Fibroblast of skin of left quadriceps (primary cell): ENCODE measurements at regions not wholly inside any gene's neighbourhood (a gene's known extent, or its start where the extent isn't known, plus 50 kb on each side); places are given as distances from the start of the nearest gene placed in this dataset.

Experiments used
- DNase-seq, 2 experiments: peaks; one replicate each; pipeline ENCODE4 v3.0.0-alpha.2; 2013; ENCODE audit warnings: low read depth in 2 of 2

DNA sequence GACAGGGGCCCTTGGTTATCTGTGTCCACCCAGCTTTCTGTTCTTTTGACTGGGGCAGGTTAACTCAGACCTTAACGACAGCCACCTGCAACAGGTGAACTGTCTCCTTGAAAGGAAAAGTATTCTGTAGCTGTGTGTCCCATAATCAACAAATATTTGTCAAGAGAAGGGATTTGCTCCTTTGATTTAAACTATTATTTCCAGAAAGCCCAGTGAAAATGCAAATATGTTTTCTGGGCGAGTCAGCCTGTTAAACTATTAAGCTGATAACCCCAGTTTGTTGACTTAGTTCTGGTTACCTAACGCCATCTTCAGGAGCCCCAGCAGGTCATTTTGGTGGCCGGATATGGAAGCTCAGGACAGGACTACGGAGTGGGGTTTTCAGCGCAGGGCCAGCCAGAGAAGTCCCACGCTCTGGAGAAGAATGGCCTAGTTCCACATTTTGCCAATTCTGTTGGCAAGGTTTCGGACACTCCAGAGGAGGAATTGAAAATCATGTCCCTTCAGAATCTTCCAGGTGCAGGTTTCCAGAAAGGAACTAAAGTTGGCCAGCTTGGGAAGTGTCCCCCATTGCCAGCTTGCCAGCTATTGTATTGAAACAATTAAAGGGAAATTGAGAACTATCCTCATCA lies 54.5 kb downstream of the ADRA2A start:
- no peak for DNase-seq

DNA sequence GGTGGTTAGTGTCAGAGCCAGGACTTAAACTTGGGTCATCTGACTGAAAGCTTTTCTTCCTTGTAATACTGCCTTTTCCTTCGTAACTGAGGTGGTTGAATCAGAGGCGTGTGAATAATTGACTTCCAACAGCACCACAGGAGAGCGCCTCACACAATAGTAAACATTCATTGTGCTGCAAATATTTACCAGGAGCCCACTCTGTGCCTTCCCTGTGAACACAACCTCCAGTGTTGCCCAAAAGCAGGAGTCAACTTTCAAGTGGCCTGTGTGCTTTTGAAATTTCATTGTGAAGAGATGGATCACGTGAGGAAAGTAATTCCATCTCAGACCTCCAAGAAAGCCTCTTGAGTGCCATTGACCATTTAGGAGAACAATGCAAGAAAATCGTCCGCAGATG lies 60.2 kb downstream of the ADRA2A start:
- DNase-seq = no peak

DNA sequence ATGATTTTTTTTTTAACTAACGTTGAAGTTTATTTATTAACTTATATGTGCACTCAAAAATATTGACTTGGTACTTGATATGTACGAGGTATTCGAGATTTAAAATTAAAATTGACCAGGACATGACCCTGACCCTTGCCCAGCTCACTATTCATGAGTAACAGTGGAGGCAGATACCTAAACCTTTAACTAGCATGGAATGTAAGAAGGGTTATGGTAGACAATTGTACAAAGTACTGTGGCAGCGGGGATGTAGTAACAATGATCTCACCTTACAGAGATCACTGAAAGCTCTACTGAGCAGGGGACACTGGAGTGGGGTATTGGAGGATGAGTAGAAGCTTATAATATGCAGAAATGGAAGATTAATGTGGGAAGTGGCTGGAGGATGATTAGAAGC lies 60.8 kb downstream of the ADRA2A start:
- DNase-seq = no peak

DNA sequence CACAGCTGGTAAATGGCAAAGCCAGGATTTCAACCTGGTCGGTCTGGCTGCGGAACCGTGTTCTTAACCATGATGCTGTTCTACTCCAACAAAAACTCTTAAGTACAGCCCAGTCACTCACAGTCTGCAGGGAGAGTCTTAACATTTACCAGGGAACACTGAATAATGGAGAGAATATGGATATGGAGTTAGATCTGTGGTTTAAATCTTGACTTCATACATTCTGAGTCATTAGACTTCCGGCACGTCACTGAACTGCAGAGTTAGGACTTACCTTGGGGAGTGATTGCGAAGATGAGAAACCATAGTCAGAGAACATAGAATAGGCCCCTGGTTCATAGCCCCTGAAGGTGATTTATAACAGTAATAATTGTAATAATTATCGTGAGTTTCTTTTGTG lies 61.7 kb downstream of the ADRA2A start:
- no peak for DNase-seq

DNA sequence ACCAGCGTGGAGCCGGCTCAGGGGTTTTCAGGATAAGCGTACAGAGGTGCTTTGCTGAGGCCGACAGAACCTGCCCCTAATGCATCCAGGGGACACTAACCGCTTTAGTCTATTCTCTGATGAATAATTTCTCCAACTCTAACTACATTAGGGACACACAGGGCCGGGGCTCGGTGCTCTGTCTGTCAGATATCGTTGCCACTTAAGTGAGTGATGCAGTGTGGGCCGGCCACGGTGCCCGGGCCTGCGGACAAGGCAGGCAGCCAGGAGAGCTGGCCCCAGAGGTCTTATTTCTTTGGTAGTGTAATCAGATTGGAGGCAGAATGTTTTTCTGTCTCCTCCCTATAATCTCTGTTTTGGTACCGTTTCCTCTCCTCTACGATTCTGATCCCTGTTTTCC lies 62.7 kb downstream of the ADRA2A start:
- DNase-seq = no peak

DNA sequence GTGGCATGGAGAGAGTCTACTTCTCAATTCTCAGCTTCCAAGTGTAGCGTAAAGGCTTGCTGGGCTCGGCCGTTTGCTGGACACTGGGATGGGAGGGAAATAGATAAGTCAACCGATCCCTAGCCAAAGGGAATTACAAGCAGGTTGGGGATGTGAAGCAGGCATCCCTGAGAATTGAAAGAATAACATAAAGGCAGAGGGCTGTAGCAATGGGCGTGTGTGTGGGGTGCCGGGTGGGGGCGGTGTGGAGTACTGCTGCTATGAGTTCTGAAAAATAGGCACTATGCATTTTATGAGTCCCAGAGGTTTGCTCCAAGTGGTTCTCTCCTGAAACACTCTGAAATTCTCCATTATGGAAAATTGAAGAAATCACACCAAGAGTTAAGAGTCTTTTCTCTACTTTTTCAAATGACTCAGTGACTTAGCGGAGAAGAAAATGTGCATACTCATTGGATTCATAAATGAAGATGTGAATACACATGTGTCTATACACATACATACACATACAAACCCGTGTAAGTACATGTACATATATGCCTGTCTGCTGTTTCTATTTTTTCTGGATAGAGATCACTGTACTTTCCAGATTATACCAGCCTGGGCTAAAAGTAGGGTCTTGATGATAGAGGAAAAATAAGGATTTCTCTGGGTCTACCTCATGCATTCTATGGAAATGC lies 65.4 kb downstream of the ADRA2A start:
- no peak for DNase-seq

DNA sequence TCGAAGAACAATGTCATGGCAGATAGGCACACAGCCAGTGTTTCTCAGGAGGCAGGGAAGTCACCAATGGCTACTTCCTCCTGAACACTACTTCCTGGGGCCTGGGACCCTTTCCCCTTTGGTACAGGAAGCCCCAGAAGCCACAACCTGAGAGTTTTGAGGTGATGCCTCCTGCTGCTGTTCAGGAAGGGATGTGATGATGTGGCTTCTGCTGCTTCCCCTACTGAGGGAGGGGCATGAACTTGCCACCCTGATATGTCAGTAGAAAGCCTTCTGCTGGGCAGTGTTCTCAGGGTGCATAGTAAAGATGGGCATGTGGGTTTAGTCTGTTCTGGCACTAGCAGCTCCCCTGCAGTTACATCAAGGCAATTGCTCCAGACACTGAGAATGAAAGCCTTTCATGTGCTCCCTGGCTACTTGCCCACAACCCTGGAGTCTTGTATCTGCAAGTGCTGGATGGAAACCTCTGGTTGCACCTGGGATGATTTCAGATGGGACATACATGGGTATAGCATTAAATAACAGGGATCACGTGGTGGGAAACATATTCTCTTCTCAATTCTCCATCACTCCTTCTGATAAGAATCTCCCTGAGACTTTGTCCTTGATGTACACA lies 69.3 kb downstream of the ADRA2A start:
- no peak for DNase-seq

DNA sequence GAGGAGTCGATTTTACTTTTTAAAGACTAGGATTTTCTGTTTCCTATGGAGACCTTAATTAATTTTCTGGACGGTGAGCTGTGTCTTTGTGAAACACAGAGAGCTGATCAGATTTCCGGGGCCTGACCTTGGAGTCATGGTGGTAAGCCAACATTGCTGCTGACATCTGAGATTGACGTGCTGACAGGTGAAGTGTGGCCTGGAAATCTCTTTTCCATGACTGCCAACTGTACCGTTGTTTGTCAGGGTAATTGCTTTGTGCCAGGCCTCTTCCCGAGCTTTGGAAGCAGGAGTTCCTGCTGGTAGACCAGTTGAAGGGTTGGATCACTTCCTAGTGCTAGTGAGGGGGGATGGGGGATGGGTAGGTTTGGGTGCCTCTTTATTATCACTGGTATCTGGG lies 71.2 kb downstream of the ADRA2A start:
- DNase-seq = no peak

DNA sequence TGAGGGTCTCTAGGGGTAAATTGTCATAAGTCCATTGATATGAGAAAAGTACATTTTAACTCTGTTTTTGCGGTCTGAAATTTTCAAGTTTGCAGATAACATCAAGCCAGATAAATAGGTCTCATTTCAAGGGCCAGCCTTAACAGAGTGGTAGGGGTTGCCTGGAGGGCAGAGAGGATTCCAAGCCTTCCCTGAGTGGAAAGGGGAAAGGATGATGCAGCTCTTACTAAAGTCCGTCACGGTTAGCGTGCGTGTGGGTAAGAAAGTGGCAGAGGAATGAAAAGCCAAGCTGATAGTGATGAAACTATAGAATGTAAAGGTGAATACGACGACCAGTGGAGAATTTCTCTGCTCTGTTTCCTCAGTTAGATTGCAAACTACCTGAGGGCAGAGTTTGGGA lies 71.6 kb downstream of the ADRA2A start:
- DNase-seq = no peak

DNA sequence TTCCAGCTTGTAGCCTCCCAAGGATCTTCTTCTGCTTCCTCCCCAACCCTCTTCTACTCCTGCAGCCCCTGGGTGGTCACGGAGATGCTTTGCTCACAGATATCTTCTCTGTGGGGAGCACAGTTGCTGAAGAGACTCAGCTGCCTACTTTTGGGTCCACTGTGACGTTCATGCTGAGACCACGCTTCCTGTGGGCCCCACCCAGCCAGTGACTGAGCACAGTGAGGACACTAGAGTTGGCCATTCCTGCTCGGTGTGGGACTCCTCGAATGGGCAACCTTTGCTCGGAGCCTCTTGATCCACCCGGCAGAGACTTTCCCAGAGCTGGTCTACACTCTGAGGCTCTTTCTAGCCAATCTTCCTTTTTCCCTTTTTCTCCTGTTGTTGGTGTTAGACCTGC lies 73.9 kb downstream of the ADRA2A start:
- no peak for DNase-seq

DNA sequence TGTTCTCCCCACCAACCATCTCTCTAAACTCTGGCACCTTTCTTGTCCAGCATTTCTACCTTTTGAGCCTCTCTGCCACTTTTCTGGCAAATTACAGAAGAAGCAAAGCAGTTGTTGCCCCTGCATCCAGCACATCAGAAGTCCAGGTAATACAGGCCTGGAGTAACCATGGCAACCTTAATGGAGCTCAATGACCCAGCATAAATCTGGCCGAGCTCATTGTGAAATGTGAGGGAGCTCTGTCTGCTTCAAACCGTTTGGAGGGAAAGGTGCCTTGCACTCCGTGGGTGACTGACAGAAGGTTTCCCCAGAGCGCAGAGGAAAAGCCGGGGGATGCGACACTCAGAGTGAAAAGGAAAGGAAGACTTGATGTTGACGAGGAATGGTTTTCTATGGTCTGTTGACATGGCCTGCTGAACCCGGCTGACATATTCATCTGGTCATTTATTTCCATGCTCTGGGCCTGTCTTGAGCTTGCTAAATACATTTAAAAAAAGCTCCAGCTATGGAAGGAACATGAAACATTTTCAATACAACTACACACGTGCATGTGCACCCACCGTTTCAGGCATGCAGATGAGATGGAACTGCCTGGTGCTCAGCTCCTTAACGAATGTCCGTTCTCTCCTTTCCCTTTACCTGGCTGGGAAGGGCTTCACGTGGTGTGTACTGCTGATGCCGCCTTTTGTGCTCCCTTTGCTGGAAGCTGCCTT lies 74.9 kb downstream of the ADRA2A start:
- no peak for DNase-seq

DNA sequence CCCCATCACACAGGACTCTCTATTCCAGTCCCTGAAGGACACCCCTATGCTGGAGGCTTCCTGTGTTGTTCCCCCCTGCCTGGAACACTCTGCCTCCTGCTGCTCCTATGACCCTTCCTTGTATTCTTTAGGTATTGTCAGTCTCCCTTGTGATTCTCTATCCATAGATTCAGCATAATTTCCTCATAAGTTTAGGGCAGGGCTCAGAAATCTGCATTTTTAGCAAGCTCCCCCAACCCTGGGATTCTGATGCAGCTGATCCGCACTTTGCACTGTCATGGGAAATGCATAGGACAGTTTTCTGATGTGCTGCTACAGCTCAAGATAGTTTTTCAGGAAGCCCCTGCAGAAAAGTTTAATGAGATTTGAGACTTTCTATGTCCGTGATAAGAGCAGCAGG lies 79.9 kb downstream of the ADRA2A start:
- DNase-seq = no peak

DNA sequence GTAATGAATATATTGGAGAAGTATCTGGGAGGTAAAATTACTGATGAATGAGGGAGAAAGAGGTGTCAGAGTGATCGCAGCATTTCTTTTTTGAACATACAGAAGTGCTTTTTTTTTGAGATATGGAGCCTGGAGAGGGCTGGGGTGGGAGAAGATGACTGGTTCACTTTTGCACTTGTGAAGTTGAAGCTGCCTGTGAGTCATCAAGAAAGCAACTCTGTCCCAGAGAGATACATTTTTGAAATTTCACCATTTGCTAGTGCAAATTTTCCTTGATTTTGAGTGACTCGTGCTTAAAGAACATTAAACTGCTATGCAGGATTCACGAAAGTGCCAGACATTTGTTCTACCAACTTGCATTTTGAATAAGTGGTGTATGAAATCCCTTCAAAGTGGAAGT lies 81.8 kb downstream of the ADRA2A start:
- DNase-seq = no peak

DNA sequence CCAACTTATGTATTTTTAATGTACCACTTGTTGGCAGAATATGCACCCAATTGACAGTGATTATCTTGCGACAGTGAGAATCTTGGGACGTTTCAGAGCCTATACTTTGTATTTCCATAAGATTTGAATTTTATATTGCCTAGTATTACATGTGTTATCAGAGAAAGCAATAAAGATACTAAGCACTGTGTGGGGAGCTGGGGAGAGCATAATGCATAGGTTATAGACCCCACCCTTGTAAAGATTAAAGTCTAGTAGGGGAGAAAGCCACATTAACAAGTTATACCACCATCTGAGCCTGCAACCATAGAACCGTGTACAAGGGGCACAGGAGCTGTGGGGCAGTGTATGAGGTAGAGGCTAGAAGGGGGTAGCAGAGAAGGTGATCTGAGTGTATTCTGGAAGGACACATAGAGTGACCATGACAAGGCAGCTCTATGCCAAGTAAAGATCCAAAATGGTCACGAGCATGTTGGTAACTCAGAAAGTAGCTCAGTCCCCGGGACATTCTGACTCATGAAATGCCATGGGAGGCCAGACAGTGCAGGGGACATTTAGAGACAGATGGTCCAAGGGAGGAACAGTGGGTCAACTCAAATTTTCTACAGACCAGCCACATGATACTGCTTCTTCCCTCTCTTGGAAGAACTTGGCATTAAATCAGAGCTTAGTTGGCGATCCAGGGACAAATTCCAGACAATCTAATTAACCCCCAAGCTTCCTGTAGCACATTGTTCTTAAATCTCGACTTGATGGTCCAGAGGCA lies 84.5 kb downstream of the ADRA2A start:
- no peak for DNase-seq

DNA sequence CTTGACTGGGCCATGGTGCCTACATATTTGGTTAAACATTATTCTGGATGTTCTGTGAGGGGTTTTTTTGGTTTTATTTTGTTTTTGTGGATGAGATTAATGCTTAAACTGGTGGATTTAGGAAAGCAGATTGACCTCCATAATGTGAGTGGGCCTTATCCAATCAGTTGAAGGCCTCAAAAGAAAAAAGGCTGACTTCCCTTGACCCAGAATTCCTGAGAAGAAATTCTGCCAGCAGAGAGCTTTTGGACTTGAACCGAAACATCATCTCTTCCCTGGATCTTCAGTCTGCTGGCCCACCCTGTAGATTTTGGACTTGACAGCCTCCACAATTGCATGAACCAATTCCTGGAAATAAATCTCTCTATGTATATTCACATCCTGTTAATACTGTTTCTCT lies 94.4 kb downstream of the ADRA2A start:
- DNase-seq = no peak

DNA sequence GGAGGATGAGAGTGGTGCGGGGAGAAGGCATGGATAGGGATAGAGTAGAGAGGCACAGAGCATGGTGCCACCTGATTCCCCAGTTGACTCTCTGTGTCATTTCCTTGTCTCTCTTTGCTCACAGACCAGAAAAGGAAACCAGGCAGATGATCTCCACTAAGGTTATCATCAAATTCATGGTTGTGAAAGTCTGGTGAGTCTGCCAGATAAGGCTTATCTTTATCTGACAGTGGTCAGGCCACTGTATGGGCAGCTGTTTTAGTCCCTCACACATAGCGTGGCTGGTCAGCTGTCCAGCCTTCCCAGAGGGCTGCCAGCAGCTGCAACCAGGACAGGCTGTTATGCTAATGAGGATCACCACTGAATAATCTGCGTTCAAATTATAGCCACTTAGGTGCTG lies 99.0 kb downstream of the ADRA2A start:
- DNase-seq = no peak

DNA sequence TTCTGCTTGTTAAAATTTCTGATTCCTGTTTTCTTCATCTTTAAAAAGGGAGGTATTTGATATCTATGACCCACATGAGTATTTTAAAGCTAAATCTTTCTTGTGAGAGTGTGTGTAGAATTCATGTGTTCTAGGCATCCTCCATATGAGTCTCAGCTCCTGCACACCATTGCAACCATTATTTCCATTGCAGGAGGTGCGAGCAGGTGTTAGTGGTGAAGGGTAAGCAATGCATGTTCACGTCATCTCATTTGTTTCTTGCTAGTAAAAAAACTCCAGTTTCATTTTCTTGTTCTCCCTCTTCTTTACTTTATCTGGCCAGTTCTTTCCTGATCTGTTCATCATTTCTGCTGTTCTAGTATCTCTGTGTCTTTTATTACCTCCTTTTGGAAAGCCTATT lies 100.5 kb downstream of the ADRA2A start:
- no peak for DNase-seq

DNA sequence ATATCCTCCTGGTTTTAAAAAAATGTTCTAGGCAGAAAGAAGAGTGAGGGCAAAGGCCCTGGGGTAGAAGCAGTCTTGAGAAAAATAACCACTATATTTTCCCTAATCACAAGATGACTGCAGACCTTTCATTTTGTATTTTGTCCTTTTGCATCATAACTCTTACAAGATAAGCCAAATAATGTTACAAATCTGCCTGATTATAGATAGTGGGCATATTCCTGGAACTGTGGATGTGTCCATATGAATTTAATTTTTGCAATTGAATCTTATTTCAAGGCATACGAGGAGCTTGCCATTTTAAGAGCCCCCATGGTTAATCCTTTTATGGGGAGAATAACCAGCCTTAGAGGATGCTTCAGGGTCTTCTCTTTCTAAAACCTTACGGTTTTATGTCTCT lies 102.7 kb downstream of the ADRA2A start:
- no peak for DNase-seq

DNA sequence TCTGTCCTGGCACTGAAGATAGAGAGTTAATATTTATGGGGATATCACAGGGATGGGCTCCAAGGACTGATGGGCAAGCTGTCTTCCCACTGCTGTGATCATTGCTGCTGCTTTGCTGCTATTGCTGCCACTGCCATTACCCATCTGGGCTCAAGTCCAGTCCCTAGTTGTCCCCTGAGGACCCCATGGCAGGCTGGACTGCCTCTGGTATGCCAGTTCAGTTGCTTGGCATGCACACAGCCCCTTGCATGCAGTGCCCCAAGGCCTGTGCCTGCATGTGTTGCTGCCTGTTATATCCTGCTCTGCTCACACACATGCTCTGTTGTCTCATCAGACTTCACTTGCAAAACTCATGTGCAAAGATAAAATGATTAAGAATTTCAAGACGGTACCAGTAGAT lies 109.5 kb downstream of the ADRA2A start:
- no peak for DNase-seq

DNA sequence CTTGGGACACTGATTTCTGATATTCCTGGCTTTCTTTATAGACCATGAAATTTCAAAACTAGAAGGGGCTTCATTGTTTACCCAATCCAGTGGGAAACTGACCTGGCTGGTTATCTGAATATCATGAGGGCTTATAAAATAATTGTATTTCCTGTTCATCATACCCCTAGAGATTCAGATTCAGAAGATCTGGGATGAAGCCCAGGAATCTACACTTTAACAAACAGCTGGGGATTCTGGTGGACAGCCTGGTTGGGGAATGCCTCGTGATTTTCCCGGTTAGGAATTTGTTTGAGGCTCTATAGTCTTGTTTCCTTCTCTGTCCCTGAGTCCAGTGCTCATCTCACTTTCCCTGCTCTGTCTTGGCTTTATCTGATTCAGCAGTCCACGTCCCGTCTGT lies 110.3 kb downstream of the ADRA2A start:
- no peak for DNase-seq

DNA sequence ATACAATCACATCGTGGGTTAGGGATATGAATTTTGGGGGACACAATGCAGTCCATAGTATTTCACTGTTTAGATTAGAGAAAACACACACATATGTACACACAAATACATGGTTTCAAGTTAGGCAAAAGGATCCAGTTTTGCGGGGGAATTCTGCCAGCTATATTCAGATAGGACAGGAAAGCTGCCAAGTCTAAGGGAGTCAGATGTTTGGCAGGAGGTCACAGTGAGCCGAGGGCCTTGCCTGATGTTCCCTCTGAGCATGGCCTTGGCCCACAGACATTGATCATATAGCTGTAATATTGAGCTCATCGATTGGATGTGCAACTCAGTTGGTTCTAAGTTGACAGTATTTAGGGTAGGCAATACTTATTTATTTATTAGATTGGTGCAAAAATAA lies 122.8 kb downstream of the ADRA2A start:
- no peak for DNase-seq

DNA sequence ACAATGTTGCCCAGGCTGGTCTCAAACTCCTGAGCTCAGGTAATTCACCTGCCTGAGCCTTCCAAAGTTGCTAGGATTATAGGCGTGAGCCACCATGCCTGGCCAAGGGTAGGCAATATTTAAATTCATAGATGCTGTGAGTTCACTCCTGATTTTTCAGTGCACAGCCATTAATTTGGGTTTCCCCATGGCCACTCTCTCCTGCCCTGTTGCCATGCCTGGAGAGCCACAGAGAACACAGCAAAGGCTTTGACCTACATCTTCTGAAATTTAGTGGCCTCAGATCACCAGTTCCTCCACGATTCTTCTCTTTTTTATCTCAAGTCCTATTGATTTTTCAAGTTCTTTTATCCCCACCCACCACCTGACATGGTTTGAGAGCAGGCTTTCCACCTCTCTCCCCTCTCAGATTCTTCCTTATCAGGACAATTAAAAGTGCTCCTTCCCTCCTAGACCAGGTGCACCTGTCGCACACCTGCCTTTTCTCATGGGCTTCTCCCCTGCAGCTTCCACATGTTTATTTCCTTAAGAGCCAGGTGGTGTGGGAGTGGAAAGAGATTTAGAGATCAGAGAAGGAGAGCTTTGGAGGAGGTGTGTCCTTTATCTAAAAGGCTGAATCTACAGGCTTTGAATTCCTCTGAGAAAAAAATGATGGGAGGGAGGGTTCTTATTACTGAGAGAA lies 123.8 kb downstream of the ADRA2A start:
- DNase-seq = no peak
